ENCODE measurements at regions not wholly inside any gene's neighbourhood (a gene's known extent, or its start where the extent isn't known, plus 50 kb on each side); places are given as distances from the start of the nearest gene placed in this dataset.

DNA sequence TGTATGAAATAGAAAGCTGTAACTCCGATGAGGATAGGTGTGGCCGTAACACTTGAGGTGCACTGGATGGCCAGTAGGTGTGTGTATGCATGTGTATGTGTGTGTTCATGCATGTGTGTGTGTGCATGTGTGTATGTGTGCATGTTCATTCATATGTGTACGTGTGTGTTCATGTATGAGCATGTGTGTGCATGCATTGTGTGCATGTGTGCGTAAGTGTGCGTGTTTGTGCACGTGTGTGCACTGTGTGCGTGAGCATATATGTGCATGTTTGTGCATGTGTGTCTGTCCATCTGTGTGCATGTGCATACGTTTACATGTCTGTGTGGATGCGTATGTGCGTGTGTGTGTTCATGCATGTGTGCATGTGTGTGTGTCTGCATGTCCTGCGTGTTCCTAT is 145.5 kb downstream of the C16orf95 start:
- Mint-ChIP-seq H3K4me3 (no peak overlapping the region), H3K9me3 (peaks cover 0 to 9% (median 0%) of the 10 kb centered on the region in 9 donors), H3K36me3 (no peaks in the 10 kb centered on the region), H3K27me3 (peaks cover 0 to 9% (median 2%) of the 10 kb centered on the region in 5 donors), H3K27ac (no peak overlapping the region), H3K4me1 (no peaks in the 10 kb centered on the region)
- ATAC-seq (no peak), DNase-seq (no peak)
- POLR2A ChIA-PET, result no interaction called here

DNA sequence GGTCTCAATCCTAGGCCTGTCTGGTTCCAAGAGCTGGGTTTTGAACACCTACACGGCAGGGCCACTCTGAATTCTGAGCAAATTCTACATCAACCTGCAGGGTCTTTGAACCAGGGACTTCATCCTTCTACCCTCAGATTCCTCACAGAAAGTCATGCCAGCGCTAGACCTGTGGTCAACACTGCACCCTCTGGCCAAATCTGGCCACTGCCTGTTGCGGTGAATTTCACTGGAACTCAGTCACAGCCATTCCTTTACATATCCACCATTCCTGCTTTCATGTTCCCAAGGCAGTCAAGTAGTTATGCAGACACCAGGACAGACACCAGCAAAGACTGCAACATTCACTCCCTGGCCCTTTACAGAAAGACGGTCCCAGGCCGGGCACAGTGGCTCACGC is 144.6 kb downstream of the C16orf95 start:
- H3K36me3 Mint-ChIP-seq, result no peaks in the 10 kb centered on the region
- no peak overlapping the region for H3K27ac Mint-ChIP-seq
- ATAC-seq (no peak), DNase-seq (no peak)
- H3K4me1 Mint-ChIP-seq, result no peaks in the 10 kb centered on the region
- H3K27me3 Mint-ChIP-seq, result peaks cover 0 to 19% (median 9%) of the 10 kb centered on the region in 5 donors
- POLR2A ChIA-PET, result no interaction called here
- H3K4me3 Mint-ChIP-seq, result no peak overlapping the region
- peaks cover 0 to 3% (median 0%) of the 10 kb centered on the region in 9 donors for H3K9me3 Mint-ChIP-seq

DNA sequence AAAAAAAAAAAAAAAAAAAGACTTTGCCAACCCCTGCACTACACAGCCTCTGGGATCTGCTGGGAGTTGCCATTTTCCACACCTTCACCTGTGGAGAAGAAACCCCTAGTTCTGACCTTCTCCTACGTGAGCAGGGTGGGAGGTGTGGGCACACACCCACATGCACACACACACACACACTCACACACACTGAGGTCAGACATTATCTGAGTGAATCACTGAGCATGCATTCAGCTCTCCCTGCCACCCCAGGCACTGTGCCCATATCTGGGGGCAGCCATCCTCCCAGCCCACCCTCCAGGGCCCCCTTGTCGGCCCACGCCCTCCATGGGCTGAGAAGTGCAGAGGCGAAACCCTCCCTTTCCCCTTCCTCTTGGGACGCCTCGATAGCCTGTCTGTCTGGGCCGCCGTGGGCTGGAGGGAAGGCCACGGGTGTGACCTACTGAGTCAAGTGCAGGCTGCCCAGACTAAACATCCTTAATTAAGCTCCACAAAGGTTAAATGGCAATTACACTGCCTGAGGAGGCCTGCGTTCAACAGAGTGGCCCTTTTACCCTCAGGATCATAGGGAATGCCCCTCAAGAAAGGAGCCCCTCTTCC is 143.8 kb downstream of the C16orf95 start:
- Mint-ChIP-seq H3K36me3 (no peaks in the 10 kb centered on the region), H3K27ac (no peak overlapping the region), H3K4me3 (no peak overlapping the region), H3K27me3 (peaks cover 2 to 25% (median 16%) of the 10 kb centered on the region in 5 donors), H3K4me1 (peaks cover 0 to 2% (median 0%) of the 10 kb centered on the region in 4 donors), H3K9me3 (no peaks in the 10 kb centered on the region)
- ATAC-seq (no peak), DNase-seq (no peak)
- POLR2A ChIA-PET, result no interaction called here

DNA sequence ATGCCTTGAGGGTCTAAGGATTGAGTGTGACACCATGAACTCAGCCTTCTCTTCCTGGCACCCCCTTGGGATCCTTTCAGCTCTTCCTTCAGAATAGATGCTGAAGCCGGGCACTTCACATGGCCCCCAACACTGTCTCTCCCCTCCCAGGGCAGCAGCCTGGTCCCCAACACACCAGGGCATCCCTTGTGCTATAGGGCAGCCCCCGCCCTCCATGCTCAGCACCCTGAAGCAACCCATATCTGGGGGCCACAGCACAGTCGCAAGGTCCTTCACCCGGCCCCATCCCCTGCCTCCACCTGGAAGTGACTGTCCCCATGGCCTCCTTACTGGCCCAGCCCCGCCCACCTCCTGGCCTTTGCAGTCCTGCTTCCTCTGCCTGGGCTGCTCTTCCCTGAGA is 143.1 kb downstream of the C16orf95 start:
- ATAC-seq (no peak), DNase-seq (no peak)
- Mint-ChIP-seq H3K36me3 (no peaks in the 10 kb centered on the region), H3K9me3 (no peaks in the 10 kb centered on the region), H3K4me3 (no peak overlapping the region), H3K27me3 (peaks cover 2 to 30% (median 23%) of the 10 kb centered on the region in 5 donors), H3K27ac (peak overlapping the region in 1 of 10 donors; percentile 69), H3K4me1 (peaks cover 0 to 2% (median 0%) of the 10 kb centered on the region in 4 donors)
- POLR2A ChIA-PET, result no interaction called here

DNA sequence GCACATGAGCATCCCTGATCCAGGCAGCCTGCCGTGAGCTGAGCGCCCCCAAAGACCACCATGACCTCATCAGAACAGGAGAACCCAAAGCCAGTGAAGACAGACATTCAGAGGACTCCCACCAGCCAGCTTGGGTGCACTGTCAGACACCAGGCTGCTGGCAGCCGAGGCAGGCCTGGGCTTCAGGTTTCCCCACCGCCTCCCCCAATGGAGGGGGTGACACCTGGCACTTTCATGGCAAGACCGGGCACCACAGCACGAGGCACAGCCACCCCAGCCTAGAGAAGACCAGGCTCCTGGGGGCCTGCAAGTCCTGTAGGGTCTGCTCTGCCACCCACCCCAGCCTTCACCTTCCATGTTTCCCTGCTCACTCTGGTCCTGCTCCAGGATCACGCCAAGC is 140.5 kb downstream of the C16orf95 start:
- DNase-seq (no peak), ATAC-seq (no peak)
- Mint-ChIP-seq H3K4me1 (peaks cover 0 to 4% (median 0%) of the 10 kb centered on the region in 4 donors), H3K27ac (no peak overlapping the region), H3K36me3 (no peaks in the 10 kb centered on the region), H3K4me3 (no peak overlapping the region), H3K27me3 (peaks cover 2 to 40% (median 27%) of the 10 kb centered on the region in 5 donors), H3K9me3 (no peaks in the 10 kb centered on the region)
- POLR2A ChIA-PET, result no interaction called here

DNA sequence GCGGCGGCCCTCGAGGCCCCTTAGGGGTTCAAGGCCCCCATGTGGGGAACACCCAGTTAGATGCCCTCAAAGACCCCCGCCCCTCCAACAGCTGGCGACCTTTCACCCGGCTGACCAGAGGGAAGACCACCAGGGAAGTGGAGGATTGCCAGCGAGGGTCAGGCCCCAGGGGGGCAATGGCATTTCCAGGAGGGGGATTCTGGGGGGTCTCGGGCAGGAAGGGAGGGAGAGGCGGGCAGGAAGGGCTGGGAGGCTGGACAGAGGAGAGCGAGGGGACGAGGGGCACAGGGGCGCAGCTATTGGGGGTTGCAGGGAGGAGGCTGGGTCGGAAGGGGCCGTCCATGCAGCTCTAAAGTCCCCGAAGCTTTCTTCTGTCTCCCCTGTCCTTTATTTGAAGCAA is 139.5 kb downstream of the C16orf95 start:
- Mint-ChIP-seq H3K4me3 (no peak overlapping the region), H3K36me3 (no peaks in the 10 kb centered on the region), H3K27me3 (peaks cover 2 to 40% (median 27%) of the 10 kb centered on the region in 5 donors), H3K27ac (no peak overlapping the region), H3K4me1 (peaks cover 0 to 4% (median 0%) of the 10 kb centered on the region in 4 donors), H3K9me3 (no peaks in the 10 kb centered on the region)
- ATAC-seq (no peak), DNase-seq (no peak)
- POLR2A ChIA-PET, result no interaction called here

DNA sequence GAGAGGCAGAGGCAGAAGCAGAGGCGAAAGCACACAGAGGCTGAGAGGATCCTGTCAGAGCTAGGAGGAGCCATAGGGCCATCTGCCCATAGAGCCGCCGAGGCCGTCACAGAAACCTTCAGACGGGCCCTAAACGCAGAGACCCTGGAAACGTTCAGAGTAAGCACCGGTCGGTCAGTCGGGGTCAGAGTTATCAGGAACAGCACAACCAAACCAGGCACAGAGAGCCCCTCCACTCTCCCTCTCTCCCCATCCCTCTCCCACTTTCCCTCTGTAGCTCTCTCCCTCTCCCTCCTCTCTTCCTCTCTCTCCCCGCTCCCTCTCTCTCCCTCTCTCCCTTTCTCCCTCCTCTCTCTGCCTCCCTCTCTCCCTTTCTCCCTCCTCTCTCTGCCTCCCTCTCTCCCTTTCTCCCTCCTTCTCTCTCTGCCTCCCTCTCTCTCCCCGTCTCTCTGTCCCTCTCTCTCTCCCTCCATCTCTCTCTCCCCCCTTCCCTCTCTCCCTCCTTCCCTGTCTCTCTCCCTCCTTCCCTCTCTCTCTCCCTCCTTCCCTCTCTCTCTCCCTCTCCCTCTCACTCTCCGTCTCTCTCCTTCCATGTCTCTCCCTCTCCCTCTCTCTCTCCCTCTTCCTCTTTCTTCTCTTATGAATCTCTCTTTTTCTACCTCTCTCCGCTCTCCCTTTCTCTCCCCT is 138.9 kb downstream of the C16orf95 start:
- no peak overlapping the region for H3K27ac Mint-ChIP-seq
- POLR2A ChIA-PET, result no interaction called here
- H3K9me3 Mint-ChIP-seq, result no peaks in the 10 kb centered on the region
- H3K36me3 Mint-ChIP-seq, result no peaks in the 10 kb centered on the region
- H3K4me1 Mint-ChIP-seq, result peaks cover 0 to 4% (median 0%) of the 10 kb centered on the region in 4 donors
- ATAC-seq (no peak), DNase-seq (no peak)
- no peak overlapping the region for H3K4me3 Mint-ChIP-seq
- peaks cover 2 to 40% (median 27%) of the 10 kb centered on the region in 5 donors for H3K27me3 Mint-ChIP-seq

DNA sequence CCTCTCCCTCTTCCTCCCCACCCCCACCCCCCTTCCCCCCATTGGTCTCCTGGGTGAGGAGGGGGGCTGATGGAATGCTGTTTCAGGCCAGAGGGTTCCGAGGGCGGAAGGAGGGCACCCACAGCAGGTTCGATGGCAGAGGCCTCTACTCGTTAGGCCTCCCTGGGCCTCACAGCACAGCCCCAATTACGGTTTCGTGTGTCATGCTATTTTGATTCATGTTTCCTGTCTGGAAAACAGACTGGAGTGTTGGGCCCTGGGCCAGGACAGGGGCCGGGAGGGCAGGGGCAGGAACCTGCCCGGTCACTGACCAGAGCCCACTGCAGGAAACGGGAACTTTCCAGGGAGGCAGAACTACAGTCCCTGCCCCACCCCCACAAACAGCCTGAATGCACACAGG is 138.2 kb downstream of the C16orf95 start:
- ATAC-seq (no peak), DNase-seq (no peak)
- Mint-ChIP-seq H3K4me3 (no peak overlapping the region), H3K27me3 (peaks cover 2 to 40% (median 27%) of the 10 kb centered on the region in 5 donors), H3K4me1 (peaks cover 0 to 4% (median 0%) of the 10 kb centered on the region in 4 donors), H3K36me3 (no peaks in the 10 kb centered on the region), H3K9me3 (no peaks in the 10 kb centered on the region), H3K27ac (no peak overlapping the region)
- POLR2A ChIA-PET, result no interaction called here

DNA sequence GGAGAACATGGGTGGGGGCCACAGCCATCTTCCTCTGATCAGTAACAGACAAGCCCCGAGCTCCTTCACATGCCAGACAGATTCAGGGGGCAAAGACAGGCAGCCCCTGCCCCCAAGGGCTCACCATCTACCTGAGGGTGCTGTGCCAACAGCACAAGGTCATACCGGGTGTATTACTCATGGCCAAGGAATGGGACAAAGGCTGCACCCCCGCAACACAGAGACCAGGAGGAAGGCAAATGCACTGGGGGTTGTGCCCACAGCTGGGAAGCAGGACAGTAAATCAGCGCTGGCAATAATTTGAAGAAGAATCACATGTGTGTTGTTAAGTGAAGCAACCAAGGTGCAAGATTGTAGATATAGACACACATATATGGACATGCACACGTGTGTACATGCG is 137.1 kb downstream of the C16orf95 start:
- no peaks in the 10 kb centered on the region for H3K36me3 Mint-ChIP-seq
- H3K4me3 Mint-ChIP-seq, result no peak overlapping the region
- ATAC-seq (no peak), DNase-seq (no peak)
- peaks cover 2 to 40% (median 27%) of the 10 kb centered on the region in 5 donors for H3K27me3 Mint-ChIP-seq
- H3K27ac Mint-ChIP-seq, result no peak overlapping the region
- H3K9me3 Mint-ChIP-seq, result no peaks in the 10 kb centered on the region
- POLR2A ChIA-PET, result no interaction called here
- H3K4me1 Mint-ChIP-seq, result peaks cover 0 to 4% (median 0%) of the 10 kb centered on the region in 4 donors

DNA sequence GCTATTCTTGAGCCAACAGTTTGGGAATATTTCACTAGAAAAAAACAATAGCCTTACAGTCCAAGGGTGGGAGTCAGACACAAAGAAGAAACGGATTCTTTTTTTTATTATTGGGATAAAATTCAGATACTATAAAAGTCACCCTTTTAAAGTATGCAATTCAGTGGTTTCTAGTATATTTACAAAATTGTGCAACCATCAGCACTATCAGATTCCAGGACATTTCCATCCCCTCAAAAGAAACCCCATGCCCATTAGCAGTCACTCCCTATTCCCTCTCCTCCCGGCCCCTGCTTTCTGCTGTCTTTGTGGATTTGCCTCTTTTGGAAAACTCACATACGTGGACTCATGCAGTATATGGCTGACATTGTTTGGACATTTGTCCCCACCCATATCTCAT is 134.4 kb downstream of the C16orf95 start:
- Mint-ChIP-seq H3K9me3 (peaks cover 0 to 12% (median 0%) of the 10 kb centered on the region in 9 donors), H3K36me3 (no peaks in the 10 kb centered on the region), H3K27me3 (peaks cover 2 to 24% (median 15%) of the 10 kb centered on the region in 5 donors), H3K4me1 (peaks cover 0 to 13% (median 0%) of the 10 kb centered on the region in 4 donors), H3K4me3 (no peak overlapping the region), H3K27ac (no peak overlapping the region)
- DNase-seq (no peak), ATAC-seq (no peak)
- POLR2A ChIA-PET, result no interaction called here

DNA sequence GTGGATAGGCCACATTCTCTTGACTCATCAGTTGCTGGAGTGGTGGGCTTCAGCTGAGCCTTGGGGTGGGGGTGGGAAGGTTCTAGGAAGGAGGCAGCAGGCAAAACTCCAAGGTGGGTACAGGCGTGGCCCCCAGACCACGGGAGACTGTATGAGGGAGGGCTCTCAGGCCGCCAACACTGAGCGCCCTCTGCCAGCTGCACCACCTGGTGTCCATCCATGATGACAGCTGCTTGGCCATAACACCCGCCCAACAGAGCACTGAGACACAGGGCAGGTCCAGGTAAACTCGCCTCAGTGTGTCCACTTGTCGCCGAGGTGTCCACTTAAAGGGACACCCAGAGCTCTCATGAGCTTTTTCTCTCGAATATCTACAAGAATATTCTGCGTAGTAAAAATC is 133.5 kb downstream of the C16orf95 start:
- Mint-ChIP-seq H3K27ac (peak overlapping the region in 1 of 10 donors; percentile 58), H3K36me3 (no peaks in the 10 kb centered on the region), H3K4me1 (peaks cover 0 to 10% (median 0%) of the 10 kb centered on the region in 4 donors), H3K27me3 (peaks cover 0 to 17% (median 6%) of the 10 kb centered on the region in 5 donors), H3K9me3 (peaks cover 0 to 13% (median 0%) of the 10 kb centered on the region in 9 donors), H3K4me3 (no peak overlapping the region)
- POLR2A ChIA-PET, result no interaction called here
- ATAC-seq (no peak), DNase-seq (no peak)

DNA sequence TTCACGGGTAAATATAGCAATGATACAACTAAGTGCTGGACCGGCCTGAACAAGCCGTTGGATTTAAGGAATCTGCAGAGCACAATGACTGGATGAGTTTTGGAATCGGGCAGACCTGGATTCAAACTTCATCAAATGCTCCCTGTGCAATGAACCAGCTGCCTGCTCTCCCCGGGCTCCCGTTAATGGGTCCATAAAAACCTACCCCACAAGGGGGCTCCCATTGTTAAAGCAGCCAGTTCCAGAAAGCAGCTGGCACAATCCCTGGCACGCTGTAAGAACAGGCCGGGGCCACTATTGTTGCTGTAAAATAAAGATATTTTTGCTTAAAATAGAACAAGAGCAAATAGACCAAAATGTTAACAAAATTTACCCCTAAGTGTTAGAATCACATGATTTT is 131.9 kb downstream of the C16orf95 start:
- H3K9me3 Mint-ChIP-seq, result peaks cover 0 to 13% (median 2%) of the 10 kb centered on the region in 9 donors
- no peak overlapping the region for H3K4me3 Mint-ChIP-seq

DNA sequence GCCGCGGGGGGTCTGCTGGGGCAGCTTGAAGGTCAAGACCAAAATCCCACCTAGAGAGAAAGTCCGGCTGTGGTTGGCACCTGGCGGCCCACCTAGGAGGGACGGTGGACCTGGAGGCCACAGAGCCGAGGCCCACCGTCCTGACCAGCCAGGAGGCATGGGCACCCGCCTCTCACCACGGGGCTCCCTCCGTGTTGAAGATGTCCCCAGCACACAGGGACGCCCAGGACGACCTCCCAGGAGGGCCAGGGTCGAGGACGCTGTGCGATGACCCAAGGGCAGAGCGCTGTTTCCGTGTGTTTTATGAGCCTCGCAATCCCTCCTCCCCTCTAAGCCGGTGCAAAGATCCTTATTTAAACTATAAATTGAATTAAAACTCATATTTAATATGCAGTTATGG is 131.2 kb downstream of the C16orf95 start:
- no peak overlapping the region for H3K4me3 Mint-ChIP-seq
- H3K27ac Mint-ChIP-seq, result no peak overlapping the region
- H3K36me3 Mint-ChIP-seq, result peaks cover 0 to 9% (median 0%) of the 10 kb centered on the region in 3 donors
- DNase-seq, result no peak
- H3K4me1 Mint-ChIP-seq, result peaks cover 0 to 9% (median 0%) of the 10 kb centered on the region in 4 donors
- POLR2A ChIA-PET, result no interaction called here
- H3K27me3 Mint-ChIP-seq, result no peaks in the 10 kb centered on the region
- no peak for ATAC-seq
- peaks cover 0 to 13% (median 5%) of the 10 kb centered on the region in 9 donors for H3K9me3 Mint-ChIP-seq

More for the DNA sequence above, 131.9 kb downstream of the C16orf95 start:
- Mint-ChIP-seq H3K36me3 (peaks cover 0 to 4% (median 0%) of the 10 kb centered on the region in 3 donors), H3K27me3 (peaks cover 0 to 2% (median 0%) of the 10 kb centered on the region in 5 donors), H3K4me1 (peaks cover 0 to 9% (median 0%) of the 10 kb centered on the region in 4 donors), H3K27ac (no peak overlapping the region)
- POLR2A ChIA-PET, result no interaction called here
- DNase-seq (no peak), ATAC-seq (no peak)
